ENCODE measurements at regions not wholly inside any gene's neighbourhood (a gene's known extent, or its start where the extent isn't known, plus 50 kb on each side); places are given as distances from the start of the nearest gene placed in this dataset.

- TF ChIP-seq POLR2AphosphoS5 (IDR thresholded peaks at IDR 0.05; ENCODE audit: insufficient read depth in 1 of 2, low read depth in 1 of 2): no peak
- TF ChIP-seq CTCF (IDR thresholded peaks at IDR 0.05): no peak
Observed at GRCh38 chr1:199751962-199752687, 275.4 kb upstream of the NR5A2 start.

Data from vagina (tissue), 2 donors.